Transverse colon (tissue), 4 donors: ENCODE measurements at regions not wholly inside any gene's neighbourhood (a gene's known extent, or its start where the extent isn't known, plus 50 kb on each side); places are given as distances from the start of the nearest gene placed in this dataset.

Experiments used
- DNase-seq: peaks from one replicate; pipeline ENCODE4 v3.0.0-alpha.2; 2019
- H3K27ac ChIP-seq, 4 donors: fragments of 200-600 bp; sonication (generic); 2 replicates each; pipeline ENCODE4 v1.5.1; 2016 to 2018; ENCODE audit warnings: inconsistent platforms in 4 of 4
- H3K27me3 ChIP-seq: fragments of 200-600 bp; sonication (generic); 2 replicates; pipeline ENCODE4 v1.5.1; 2017; ENCODE audit warnings: inconsistent platforms
- H3K36me3 ChIP-seq, 4 donors: fragments of 200-600 bp; sonication (generic); 2 replicates each; pipeline ENCODE4 v1.5.1; 2017 to 2019; ENCODE audit warnings: inconsistent platforms in 4 of 4
- H3K4me1 ChIP-seq, 4 donors: fragments of 200-600 bp; sonication (generic); 2 replicates each; pipeline ENCODE4 v1.5.1; 2017 to 2020; ENCODE audit warnings: inconsistent platforms in 4 of 4
- H3K4me3 ChIP-seq, 4 donors: fragments of 200-600 bp; sonication (generic); 1 replicate in 1 of 4; 2 replicates in 3 of 4; pipeline versions ENCODE4 v1.5.1 to v1.6.1; 2017 to 2019; ENCODE audit warnings: inconsistent platforms in 4 of 4
- H3K9me3 ChIP-seq, 2 donors: fragments of 200-600 bp; sonication (generic); 2 replicates each; pipeline ENCODE4 v1.5.1; 2017 to 2019; ENCODE audit warnings: inconsistent platforms in 2 of 2
- EP300 ChIP-seq: sonication (generic); formaldehyde crosslinking; IDR thresholded peaks from one replicate; pipeline ENCODE4 v1.6.1; 2017; ENCODE audit warnings: antibody characterized with exemption, low read depth
- POLR2A ChIP-seq: fragments of 450-650 bp; IDR thresholded peaks from one replicate; pipeline ENCODE4 v1.6.1; 2016; ENCODE audit warnings: antibody characterized with exemption, mild to moderate bottlenecking, moderate library complexity
- POLR2AphosphoS5 ChIP-seq, 3 donors: sonication (generic); formaldehyde crosslinking; IDR thresholded peaks; one replicate each; pipeline ENCODE4 v1.6.1; 2016; ENCODE audit warnings: antibody characterized with exemption in 3 of 3
- WGBS, 2 donors: methylation state at CpG; one replicate each; pipeline ENCODE4 v1.1.5; 2018; ENCODE audit warnings: low coverage in 1 of 2; 5-methylcytosine and 5-hydroxymethylcytosine counted together
- in situ Hi-C, 4 donors: fragments of 200-750 bp; cut with MboI; loops; one replicate each; pipeline versions ENCODE4 v1.15.0 to v1.15.1; 2017; ENCODE audit warnings: low sequenced_read_pairs in 3 of 4, low pct_ligation_motif_present in 1 of 4, low pct_unique_long_range_greater_than_20kb in 1 of 4
- intact Hi-C: fragments of 100-400 bp; cut with DNase I; formaldehyde crosslinking; loops from one replicate; pipeline ENCODE4 v1.15.1; 2023; ENCODE audit warnings: low total_unique reads
- TF ChIP-seq, protein P1 (sequence below), 5 experiments: fragments of 200-600 bp in 3 of 5; fragments of 450-650 bp in 2 of 5; sonication (generic) in 3 of 5; IDR thresholded peaks; 1 replicate in 2 of 5; 2 replicates in 3 of 5; pipeline ENCODE4 v1.5.1; 2016 to 2017; ENCODE audit warnings: antibody characterized with exemption in 5 of 5, inconsistent platforms in 3 of 5, mild to moderate bottlenecking in 2 of 5, moderate library complexity in 1 of 5

DNA sequence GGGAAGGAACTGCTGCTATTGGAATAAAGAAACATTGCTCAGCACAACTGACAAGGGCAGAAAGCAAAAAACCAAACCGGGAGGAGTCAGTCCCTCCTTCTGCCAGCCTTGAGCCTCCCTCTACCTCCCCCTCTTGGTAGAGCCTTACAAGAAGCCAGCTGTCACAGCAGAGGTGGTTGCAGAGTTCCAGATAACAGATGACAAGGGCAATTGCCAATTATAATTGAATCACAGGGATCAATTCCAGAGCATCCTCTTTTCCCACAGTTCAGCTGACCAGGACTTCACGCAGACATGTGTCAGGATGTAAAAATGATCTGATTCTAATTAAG is 548.2 kb upstream of the LRRTM1 start:
- no peak overlapping the region for H3K27ac ChIP-seq
- 50 to 55% methylated on average over 2 of the region's 2 CpGs for WGBS, 2 donors
- no peak overlapping the region for H3K4me3 ChIP-seq
- no peaks in the 10 kb centered on the region for H3K9me3 ChIP-seq
- no peaks in the 10 kb centered on the region for H3K36me3 ChIP-seq
- TF ChIP-seq POLR2A: no peak
- no peak for TF ChIP-seq POLR2AphosphoS5 (IDR thresholded peaks at IDR 0.05)
- no peak for TF ChIP-seq EP300
- TF ChIP-seq, protein P1, sequence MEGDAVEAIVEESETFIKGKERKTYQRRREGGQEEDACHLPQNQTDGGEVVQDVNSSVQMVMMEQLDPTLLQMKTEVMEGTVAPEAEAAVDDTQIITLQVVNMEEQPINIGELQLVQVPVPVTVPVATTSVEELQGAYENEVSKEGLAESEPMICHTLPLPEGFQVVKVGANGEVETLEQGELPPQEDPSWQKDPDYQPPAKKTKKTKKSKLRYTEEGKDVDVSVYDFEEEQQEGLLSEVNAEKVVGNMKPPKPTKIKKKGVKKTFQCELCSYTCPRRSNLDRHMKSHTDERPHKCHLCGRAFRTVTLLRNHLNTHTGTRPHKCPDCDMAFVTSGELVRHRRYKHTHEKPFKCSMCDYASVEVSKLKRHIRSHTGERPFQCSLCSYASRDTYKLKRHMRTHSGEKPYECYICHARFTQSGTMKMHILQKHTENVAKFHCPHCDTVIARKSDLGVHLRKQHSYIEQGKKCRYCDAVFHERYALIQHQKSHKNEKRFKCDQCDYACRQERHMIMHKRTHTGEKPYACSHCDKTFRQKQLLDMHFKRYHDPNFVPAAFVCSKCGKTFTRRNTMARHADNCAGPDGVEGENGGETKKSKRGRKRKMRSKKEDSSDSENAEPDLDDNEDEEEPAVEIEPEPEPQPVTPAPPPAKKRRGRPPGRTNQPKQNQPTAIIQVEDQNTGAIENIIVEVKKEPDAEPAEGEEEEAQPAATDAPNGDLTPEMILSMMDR (IDR thresholded peaks at IDR 0.05): no peak
- H3K27me3 ChIP-seq: no peaks in the 10 kb centered on the region
- intact Hi-C loops (no loop called here), in situ Hi-C loops (no loop called here)
- H3K4me1 ChIP-seq: no peaks in the 10 kb centered on the region
- no peak for DNase-seq

DNA sequence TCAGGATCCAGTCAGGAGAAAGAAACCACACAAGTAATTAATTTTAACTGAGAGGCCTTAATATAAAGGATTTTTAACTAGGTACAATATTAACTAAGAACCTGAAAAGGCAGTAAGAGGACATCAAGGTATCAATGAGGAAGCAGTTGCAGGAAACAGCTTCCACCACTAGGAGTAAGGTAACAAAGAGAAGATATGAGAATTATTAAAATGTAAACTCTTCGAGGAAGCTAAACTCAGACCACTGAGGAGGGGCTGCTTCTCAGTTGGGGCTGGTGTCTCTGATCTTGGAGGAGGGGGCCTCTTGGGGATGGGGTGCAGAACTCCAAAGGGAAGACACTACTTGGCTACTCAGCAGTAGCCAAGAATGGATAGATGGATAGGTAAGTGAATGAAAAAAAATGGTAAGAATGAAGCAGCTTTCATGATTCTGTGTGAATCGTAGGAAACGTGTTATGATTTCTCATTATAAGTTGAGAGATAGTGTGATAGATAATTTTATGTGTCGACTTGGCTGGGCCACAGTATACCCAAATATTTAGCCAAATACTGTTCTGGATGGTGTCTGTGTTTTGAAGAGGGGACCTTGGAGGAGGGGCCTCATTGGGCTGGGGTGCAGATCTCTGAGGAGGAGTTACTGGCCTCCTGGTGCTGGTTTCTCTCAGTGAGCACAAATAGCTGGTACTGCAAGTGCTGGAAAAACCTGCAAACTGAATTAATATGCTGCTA is 547.7 kb upstream of the LRRTM1 start:
- DNase-seq: no peak

DNA sequence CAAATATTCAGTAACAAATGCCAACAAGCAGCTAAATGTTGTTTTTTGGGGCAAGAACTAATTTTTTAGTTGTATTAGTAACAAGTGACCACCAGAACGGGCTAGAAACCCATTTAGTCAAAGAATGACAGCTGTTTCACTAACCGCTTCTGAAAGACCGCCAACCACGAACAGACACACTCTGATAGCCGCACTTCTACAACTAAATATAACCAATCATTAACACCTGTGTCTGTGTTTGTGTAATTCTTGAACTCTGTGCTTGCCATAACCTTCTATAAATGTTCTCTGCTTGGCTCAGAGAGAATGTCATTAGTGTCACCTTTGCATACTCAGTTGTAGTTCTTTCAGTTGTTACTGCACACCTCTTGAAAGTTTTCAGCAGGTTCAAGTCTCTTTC is 526.3 kb upstream of the LRRTM1 start:
- intact Hi-C loops (loop anchor here (2.0 kb wide), 1 partner anchor 46 kb away; no protein-coding TSS in a partner anchor), in situ Hi-C loops (no loop called here)
- DNase-seq: no peak
- no peak overlapping the region for H3K27ac ChIP-seq
- no peak for TF ChIP-seq EP300
- TF ChIP-seq, protein P1 (IDR thresholded peaks at IDR 0.05): no peak
- no peak for TF ChIP-seq POLR2A
- no peak for TF ChIP-seq POLR2AphosphoS5 (IDR thresholded peaks at IDR 0.05)
- no peak overlapping the region for H3K4me3 ChIP-seq
- H3K4me1 ChIP-seq: no peaks in the 10 kb centered on the region
- H3K36me3 ChIP-seq: no peaks in the 10 kb centered on the region
- H3K27me3 ChIP-seq: no peaks in the 10 kb centered on the region
- WGBS, 2 donors: 75 to 78% methylated on average over 5 of the region's 5 CpGs
- no peaks in the 10 kb centered on the region for H3K9me3 ChIP-seq

More for the DNA sequence above, 547.7 kb upstream of the LRRTM1 start:
- no peak overlapping the region for H3K4me3 ChIP-seq
- no peaks in the 10 kb centered on the region for H3K36me3 ChIP-seq
- H3K4me1 ChIP-seq: no peaks in the 10 kb centered on the region
- in situ Hi-C loops: no loop called here
- no peak overlapping the region for H3K27ac ChIP-seq
- TF ChIP-seq, protein P1 (IDR thresholded peaks at IDR 0.05): peak in 1 of 5 experiments; percentile 10
- TF ChIP-seq POLR2A: no peak
- H3K27me3 ChIP-seq: no peaks in the 10 kb centered on the region
- 54 to 66% methylated on average over 3 to 4 of the region's 4 CpGs for WGBS, 2 donors
- H3K9me3 ChIP-seq: no peaks in the 10 kb centered on the region
- intact Hi-C loops: no loop called here

DNA sequence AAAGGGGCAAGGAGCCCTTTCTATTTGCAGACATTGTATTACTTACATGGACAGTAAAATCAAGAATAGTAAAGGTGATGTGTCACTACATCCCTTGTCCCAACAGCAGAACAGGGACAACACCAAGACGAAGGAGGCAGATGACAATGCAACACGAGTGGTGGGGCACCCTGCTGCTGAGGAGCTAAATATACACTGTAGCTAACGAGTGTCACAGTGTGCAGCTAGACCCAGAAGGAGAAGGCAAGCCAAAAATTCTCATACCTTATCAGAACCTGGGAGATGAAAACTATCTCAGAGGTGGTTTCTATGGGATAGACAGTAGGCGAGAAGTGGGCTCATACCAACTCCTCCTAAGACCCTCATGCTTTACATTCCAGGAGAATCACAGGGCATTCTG is 518.4 kb upstream of the LRRTM1 start:
- DNase-seq: no peak
- Histone ChIP-seq H3K4me3 (no peak overlapping the region), H3K9me3 (no peaks in the 10 kb centered on the region), H3K27me3 (no peaks in the 10 kb centered on the region), H3K27ac (no peak overlapping the region), H3K36me3 (no peaks in the 10 kb centered on the region), H3K4me1 (no peaks in the 10 kb centered on the region)
- WGBS, 2 donors: 70% methylated on average over 4 of the region's 4 CpGs; no CpG with 5 or more reads in 1 of the 2 donors
- no peak for TF ChIP-seq EP300
- TF ChIP-seq POLR2A: no peak
- no peak for TF ChIP-seq POLR2AphosphoS5 (IDR thresholded peaks at IDR 0.05)
- TF ChIP-seq, protein P1 (IDR thresholded peaks at IDR 0.05): no peak
- intact Hi-C loops: no loop called here
- in situ Hi-C loops: no loop called here
